Panc1 (cell line): ENCODE measurements at regions not wholly inside any gene's neighbourhood (a gene's known extent, or its start where the extent isn't known, plus 50 kb on each side); places are given as distances from the start of the nearest gene placed in this dataset.

ENCODE experiments used
- ATAC-seq: fragments of 200-7000 bp; cut with Tn5 transposase; 2 replicates; pipeline ENCODE4 v1.9.1; 2020; ENCODE audit warnings: mild to moderate bottlenecking, moderate library complexity
- BruUV-seq: library from RNA; stranded (reverse); fragments of 400-500 nt; replicated peaks from 2 replicates; lab custom pipeline; 2021; lab: Mats Ljungman, UMichigan
- CTCF ChIA-PET: fragments of 300-600 bp; sonication (Branson Sonifier 250); formaldehyde crosslinking; loops from one replicate; lab custom pipeline; 2022; ENCODE audit warnings: antibody characterized with exemption; lab: Charles Lee
- POLR2A ChIA-PET: fragments of 300-600 bp; sonication (Branson Sonifier 250); formaldehyde crosslinking; loops from one replicate; lab custom pipeline; 2022; ENCODE audit warnings: antibody characterized with exemption; lab: Charles Lee
- DNase-seq: peaks from one replicate; pipeline ENCODE4 v3.0.0-alpha.2; 2010; ENCODE audit warnings: low read depth, low spot score
- H3K27ac ChIP-seq: 2 replicates; pipeline ENCODE4 v1.5.1; 2011; ENCODE audit warnings: mild to moderate bottlenecking, low read length, inconsistent platforms
- H3K27me3 ChIP-seq: fragments of 200-500 bp; sonication (Bioruptor generic); 2 replicates; pipeline ENCODE4 v1.6.0; 2014; ENCODE audit warnings: low read length, inconsistent platforms; ENCODE audit not compliant: control insufficient read depth, insufficient read depth
- H3K36me3 ChIP-seq: fragments of 200-500 bp; sonication (Bioruptor generic); 2 replicates; pipeline ENCODE4 v1.5.1; 2014; ENCODE audit warnings: inconsistent platforms, mild to moderate bottlenecking, low read length, moderate library complexity; ENCODE audit not compliant: control insufficient read depth, insufficient read depth
- H3K4me1 ChIP-seq: 2 replicates; pipeline ENCODE4 v1.5.1; 2011; ENCODE audit warnings: inconsistent platforms, mild to moderate bottlenecking, low read length, moderate library complexity; ENCODE audit not compliant: control insufficient read depth, insufficient read depth
- H3K4me3 ChIP-seq, 2 experiments: 2 replicates each; pipeline ENCODE4 v1.5.1; 2011 to 2012; ENCODE audit warnings: low read depth in 2 of 2, low read length in 2 of 2, mild to moderate bottlenecking in 2 of 2, inconsistent platforms in 1 of 2, moderate library complexity in 1 of 2
- H3K9me3 ChIP-seq: fragments of 200-500 bp; sonication (Bioruptor generic); 2 replicates; pipeline ENCODE4 v1.5.1; 2014; ENCODE audit warnings: low read depth, mild to moderate bottlenecking, inconsistent platforms, low read length, moderate library complexity; ENCODE audit not compliant: control insufficient read depth, insufficient read depth
- CTCF ChIP-seq: fragments of 450-650 bp; IDR thresholded peaks from 2 replicates; pipeline ENCODE4 v1.5.1; 2017; ENCODE audit warnings: mild to moderate bottlenecking
- POLR2AphosphoS5 ChIP-seq: IDR thresholded peaks from 2 replicates; pipeline ENCODE4 v1.6.1; 2012; ENCODE audit warnings: mild to moderate bottlenecking, low read depth, low read length, moderate library complexity
- SIN3A ChIP-seq: IDR thresholded peaks from 2 replicates; pipeline ENCODE4 v1.6.1; 2012; ENCODE audit warnings: low read depth, mild to moderate bottlenecking, low read length, moderate library complexity, borderline replicate concordance; ENCODE audit not compliant: insufficient read depth
- TCF7L2 ChIP-seq: IDR thresholded peaks from 2 replicates; pipeline ENCODE4 v1.6.1; 2011; ENCODE audit warnings: mild to moderate bottlenecking, low read depth, low read length, inconsistent platforms
- in situ Hi-C: cut with HindIII; loops from 2 replicates; pipeline ENCODE4 v1.10.0; 2016; ENCODE audit warnings: low sequenced_read_pairs, low pct_unique_long_range_greater_than_20kb
- intact Hi-C: fragments of 100-400 bp; cut with micrococcal nuclease; formaldehyde crosslinking; loops from one replicate; pipeline ENCODE4 v1.10.0; 2022; ENCODE audit not compliant: unreplicated experiment
- TF ChIP-seq, protein P1 (sequence below), 2 experiments: IDR thresholded peaks; 2 replicates each; pipeline ENCODE4 v1.6.1; 2011 to 2012; ENCODE audit warnings: low read depth in 2 of 2, control low read depth in 1 of 2, low read length in 1 of 2, mild to moderate bottlenecking in 1 of 2, moderate library complexity in 1 of 2; ENCODE audit not compliant: insufficient read depth in 1 of 2

DNA sequence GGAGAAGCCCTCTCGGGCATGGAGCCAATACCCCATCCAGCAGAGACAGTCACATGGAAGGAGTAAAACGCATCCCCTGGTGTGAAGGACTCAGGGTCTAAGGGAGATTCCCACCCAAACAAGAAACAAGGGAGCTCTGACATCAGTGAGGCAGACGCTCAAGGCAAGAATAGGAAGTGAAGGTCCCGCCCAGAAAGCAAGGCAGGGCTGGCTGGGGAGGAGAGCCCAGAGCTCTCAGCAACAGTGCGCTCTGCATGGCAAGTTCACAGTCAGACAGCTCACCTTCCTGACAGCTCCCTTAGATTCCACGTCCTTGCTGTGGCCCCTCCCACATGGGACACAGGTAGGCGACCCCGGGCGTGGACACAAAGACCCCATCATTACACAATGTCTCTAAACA is 85.6 kb downstream of the TTLL2 start:
- no peak overlapping the region for H3K4me3 ChIP-seq
- CTCF ChIA-PET = no interaction called here
- H3K27ac ChIP-seq = no peak overlapping the region
- TF ChIP-seq TCF7L2 = no peak
- no peak for TF ChIP-seq CTCF
- no peak for TF ChIP-seq POLR2AphosphoS5
- no peak for TF ChIP-seq SIN3A
- TF ChIP-seq, protein P1, sequence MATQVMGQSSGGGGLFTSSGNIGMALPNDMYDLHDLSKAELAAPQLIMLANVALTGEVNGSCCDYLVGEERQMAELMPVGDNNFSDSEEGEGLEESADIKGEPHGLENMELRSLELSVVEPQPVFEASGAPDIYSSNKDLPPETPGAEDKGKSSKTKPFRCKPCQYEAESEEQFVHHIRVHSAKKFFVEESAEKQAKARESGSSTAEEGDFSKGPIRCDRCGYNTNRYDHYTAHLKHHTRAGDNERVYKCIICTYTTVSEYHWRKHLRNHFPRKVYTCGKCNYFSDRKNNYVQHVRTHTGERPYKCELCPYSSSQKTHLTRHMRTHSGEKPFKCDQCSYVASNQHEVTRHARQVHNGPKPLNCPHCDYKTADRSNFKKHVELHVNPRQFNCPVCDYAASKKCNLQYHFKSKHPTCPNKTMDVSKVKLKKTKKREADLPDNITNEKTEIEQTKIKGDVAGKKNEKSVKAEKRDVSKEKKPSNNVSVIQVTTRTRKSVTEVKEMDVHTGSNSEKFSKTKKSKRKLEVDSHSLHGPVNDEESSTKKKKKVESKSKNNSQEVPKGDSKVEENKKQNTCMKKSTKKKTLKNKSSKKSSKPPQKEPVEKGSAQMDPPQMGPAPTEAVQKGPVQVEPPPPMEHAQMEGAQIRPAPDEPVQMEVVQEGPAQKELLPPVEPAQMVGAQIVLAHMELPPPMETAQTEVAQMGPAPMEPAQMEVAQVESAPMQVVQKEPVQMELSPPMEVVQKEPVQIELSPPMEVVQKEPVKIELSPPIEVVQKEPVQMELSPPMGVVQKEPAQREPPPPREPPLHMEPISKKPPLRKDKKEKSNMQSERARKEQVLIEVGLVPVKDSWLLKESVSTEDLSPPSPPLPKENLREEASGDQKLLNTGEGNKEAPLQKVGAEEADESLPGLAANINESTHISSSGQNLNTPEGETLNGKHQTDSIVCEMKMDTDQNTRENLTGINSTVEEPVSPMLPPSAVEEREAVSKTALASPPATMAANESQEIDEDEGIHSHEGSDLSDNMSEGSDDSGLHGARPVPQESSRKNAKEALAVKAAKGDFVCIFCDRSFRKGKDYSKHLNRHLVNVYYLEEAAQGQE (IDR thresholded peaks at IDR 0.05; ENCODE audit: insufficient read depth in 1 of 2, low read depth in 2 of 2, low read length in 1 of 2) = no peak
- in situ Hi-C loops = no loop called here
- peaks cover 4% of the 10 kb centered on the region; the same call in 1 of the 2 replicates for H3K36me3 ChIP-seq
- intact Hi-C loops = no loop called here
- no peaks in the 10 kb centered on the region for H3K4me1 ChIP-seq
- no TSS peak for BruUV-seq
- no peak for DNase-seq
- no peaks in the 10 kb centered on the region for H3K9me3 ChIP-seq
- ATAC-seq = no peak
- peaks cover 19% of the 10 kb centered on the region for H3K27me3 ChIP-seq
- POLR2A ChIA-PET = no interaction called here

DNA sequence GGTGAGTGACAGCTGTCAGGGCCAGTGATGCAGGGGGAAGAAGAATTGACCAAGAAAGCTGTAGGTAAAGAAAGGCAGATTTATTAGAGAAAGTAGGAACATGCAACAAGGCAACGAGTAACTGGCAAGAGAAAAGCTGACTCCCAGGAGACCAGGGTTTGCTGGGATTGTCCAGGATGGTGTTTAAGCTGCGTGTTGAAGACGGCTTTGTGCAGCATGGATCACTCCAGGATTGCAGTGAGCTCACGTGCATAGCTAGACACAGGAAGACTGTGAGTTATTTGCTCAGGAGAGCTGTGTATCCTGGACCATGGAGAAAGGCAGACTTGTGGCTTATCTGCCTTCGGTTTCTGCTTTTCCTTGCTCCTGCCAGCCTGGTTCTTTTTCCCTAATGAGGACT is 87.6 kb downstream of the TTLL2 start:
- in situ Hi-C loops (no loop called here), intact Hi-C loops (no loop called here)
- ChIA-PET CTCF (no interaction called here), POLR2A (no interaction called here)
- ATAC-seq (no peak), DNase-seq (no peak)
- Histone ChIP-seq H3K9me3 (no peaks in the 10 kb centered on the region), H3K36me3 (peaks cover 4% of the 10 kb centered on the region; the same call in 1 of the 2 replicates), H3K27me3 (peaks cover 26% of the 10 kb centered on the region), H3K27ac (no peak overlapping the region), H3K4me3 (no peak overlapping the region), H3K4me1 (no peaks in the 10 kb centered on the region)
- no peak for TF ChIP-seq SIN3A
- TF ChIP-seq CTCF = no peak
- no peak for TF ChIP-seq POLR2AphosphoS5
- TF ChIP-seq, protein P1 (IDR thresholded peaks at IDR 0.05; ENCODE audit: insufficient read depth in 1 of 2, low read depth in 2 of 2, low read length in 1 of 2) = no peak
- no peak for TF ChIP-seq TCF7L2
- no TSS peak for BruUV-seq
